ENCODE measurements at regions not wholly inside any gene's neighbourhood (a gene's known extent, or its start where the extent isn't known, plus 50 kb on each side); places are given as distances from the start of the nearest gene placed in this dataset.

DNA sequence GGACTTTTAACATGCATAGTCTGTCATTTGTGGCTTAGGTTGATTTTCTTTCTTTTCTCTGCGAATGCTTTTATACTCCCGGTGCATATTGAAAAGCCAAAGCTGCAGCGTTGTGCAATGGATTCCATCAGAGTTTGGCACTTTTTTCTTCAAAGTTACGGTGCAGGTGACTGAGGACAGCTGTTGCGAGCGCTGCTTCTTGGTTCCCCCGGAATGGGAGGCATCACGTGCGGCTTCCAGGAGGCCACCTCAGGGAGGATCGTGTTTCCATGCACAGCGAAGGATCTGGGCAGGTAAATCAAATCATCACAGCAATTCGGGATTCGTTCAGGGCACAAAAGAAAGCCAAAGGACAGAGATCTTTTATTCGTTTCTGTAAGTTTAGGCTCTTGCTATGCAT is 109.6 kb upstream of the ALKAL2 start:
- no peak overlapping the region for H3K27ac ChIP-seq (ENCODE audit: low read depth in 2 of 2, low read length in 1 of 2)
- ChIA-PET POLR2A (no interaction called here), CTCF (no interaction called here)
- H4K20me1 ChIP-seq (ENCODE audit: insufficient read depth): no peaks in the 10 kb centered on the region
- H3K9me2 ChIP-seq: no peaks in the 10 kb centered on the region
- H3K27me3 ChIP-seq (ENCODE audit: insufficient read depth): no peaks in the 10 kb centered on the region
- peaks cover 0 to 8% of the 10 kb centered on the region in 2 experiments; a peak in 1 of 4 replicates for H3K4me1 ChIP-seq (ENCODE audit: control insufficient read depth in 1 of 2, insufficient read depth in 2 of 2, low read depth in 1 of 2, low read length in 1 of 2)
- H3K36me3 ChIP-seq (replicated peaks in 1 of 2; ENCODE audit: control insufficient read depth in 1 of 2, insufficient read depth in 2 of 2, low read length in 1 of 2): no peaks in the 10 kb centered on the region
- H3F3A ChIP-seq (replicated peaks; ENCODE audit: insufficient read depth): no peaks in the 10 kb centered on the region
- TF ChIP-seq RFX5 (IDR thresholded peaks at IDR 0.05; ENCODE audit: low read length) (no peak), IRF3 (IDR thresholded peaks at IDR 0.05; ENCODE audit: low read depth, low read length) (no peak), FOSL2 (IDR thresholded peaks at IDR 0.05; ENCODE audit: borderline replicate concordance, low read depth) (no peak), ZBTB33 (IDR thresholded peaks at IDR 0.05; ENCODE audit: borderline replicate concordance, low read depth) (no peak), MAX (IDR thresholded peaks at IDR 0.05; ENCODE audit: low read depth) (no peak), GATA2 (CRISPR knock-in tag; IDR thresholded peaks at IDR 0.05) (no peak)
- 0 out of 2 replicates have a peak, but pooled peaks cover 4% of the 10 kb centered on the region for H3K9me3 ChIP-seq
- no peaks in the 10 kb centered on the region for H3K79me2 ChIP-seq (ENCODE audit: insufficient read depth)
- WGBS (ENCODE audit: low lambda C conversion rate): 55% methylated on average over 14 of the region's 14 CpGs
- DNase-seq: no peak
- H3K4me2 ChIP-seq: no peak overlapping the region
- H3K4me3 ChIP-seq (ENCODE audit: low read depth in 2 of 2, low read length in 1 of 2): no peak overlapping the region
- H3K9ac ChIP-seq: no peak overlapping the region
- H2AFZ ChIP-seq (ENCODE audit: low read depth): no peak overlapping the region

DNA sequence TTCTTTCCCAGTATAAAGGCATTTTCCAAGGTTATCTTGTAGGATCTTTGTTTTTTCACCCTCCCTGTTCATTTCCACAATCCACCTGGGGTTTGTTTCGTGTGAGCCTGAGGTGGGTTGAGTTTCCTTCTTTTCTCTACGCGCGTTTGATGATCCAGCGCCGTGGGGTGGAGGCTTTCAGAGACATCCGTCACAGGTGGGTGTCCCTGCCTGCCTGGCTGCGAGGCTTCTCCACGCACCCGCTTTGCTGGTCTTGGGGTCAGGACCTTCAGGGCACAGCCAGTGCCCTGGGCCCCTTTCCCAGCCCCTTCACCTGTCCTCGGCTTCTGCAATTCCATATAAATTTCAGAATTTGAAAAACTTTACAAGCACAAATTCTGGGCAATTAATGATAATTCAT is 109.0 kb upstream of the ALKAL2 start:
- Histone ChIP-seq H3K4me2 (no peak overlapping the region), H3K36me3 (replicated peaks in 1 of 2; ENCODE audit: control insufficient read depth in 1 of 2, insufficient read depth in 2 of 2, low read length in 1 of 2) (no peaks in the 10 kb centered on the region), H3K27ac (ENCODE audit: low read depth in 2 of 2, low read length in 1 of 2) (no peak overlapping the region), H3K4me1 (ENCODE audit: control insufficient read depth in 1 of 2, insufficient read depth in 2 of 2, low read depth in 1 of 2, low read length in 1 of 2) (peaks cover 0 to 8% of the 10 kb centered on the region in 2 experiments; a peak in 1 of 4 replicates), H3F3A (replicated peaks; ENCODE audit: insufficient read depth) (no peaks in the 10 kb centered on the region), H4K20me1 (ENCODE audit: insufficient read depth) (no peaks in the 10 kb centered on the region), H3K9me3 (0 out of 2 replicates have a peak, but pooled peaks cover 4% of the 10 kb centered on the region), H3K9me2 (no peaks in the 10 kb centered on the region), H3K9ac (no peak overlapping the region), H3K79me2 (ENCODE audit: insufficient read depth) (no peaks in the 10 kb centered on the region), H2AFZ (ENCODE audit: low read depth) (no peak overlapping the region), H3K27me3 (ENCODE audit: insufficient read depth) (no peaks in the 10 kb centered on the region), H3K4me3 (ENCODE audit: low read depth in 2 of 2, low read length in 1 of 2) (no peak overlapping the region)
- no peak for DNase-seq
- whole genome bisulfite sequencing (ENCODE audit: low lambda C conversion rate): 68% methylated on average over 11 of the region's 11 CpGs
- no peak for TF ChIP-seq CHD2 (IDR thresholded peaks at IDR 0.05; ENCODE audit: low read length, partially characterized antibody)
- no peak for TF ChIP-seq USF2 (IDR thresholded peaks at IDR 0.05; ENCODE audit: borderline replicate concordance, low read depth, low read length)
- TF ChIP-seq REST (IDR thresholded peaks at IDR 0.05; ENCODE audit: low read depth, low read length): no peak
- TF ChIP-seq RAD21 (IDR thresholded peaks at IDR 0.05; ENCODE audit: low read length): no peak
- TF ChIP-seq GABPA (IDR thresholded peaks at IDR 0.05; ENCODE audit: low read depth): no peak
- no peak for TF ChIP-seq MEF2A (IDR thresholded peaks at IDR 0.05; ENCODE audit: borderline replicate concordance, low read depth)
- TF ChIP-seq IRF3 (IDR thresholded peaks at IDR 0.05; ENCODE audit: low read depth, low read length): no peak
- no peak for TF ChIP-seq TCF12 (IDR thresholded peaks at IDR 0.05)
- POLR2A ChIA-PET: no interaction called here
- CTCF ChIA-PET: no interaction called here
